NCI-H82 treated with DMSO at 0.1 percent for 48 hours (cell line): ENCODE measurements at regions not wholly inside any gene's neighbourhood (a gene's known extent, or its start where the extent isn't known, plus 50 kb on each side); places are given as distances from the start of the nearest gene placed in this dataset.
"Not testable (repeated sequence)": the region's sequence is repeated elsewhere in the genome, so short reads cannot be mapped to it uniquely, and the experiment has no call there.

Source experiments
- DNase-seq: peaks from one replicate; lab custom pipeline; 2025; ENCODE audit not compliant: unreplicated experiment; lab: John Stamatoyannopoulos, UW

- not testable (repeated sequence) for DNase-seq
These were observed 1263.2 kb downstream of the REEP3 start for GRCh38 chr10:64784451-64784850.

- DNase-seq, result no peak
These were observed 1264.6 kb downstream of the REEP3 start for GRCh38 chr10:64785816-64786215.

- DNase-seq, result no peak
These were observed 1265.8 kb downstream of the REEP3 start for GRCh38 chr10:64786989-64787388.

GRCh38 chr10:64795847-64796246 lies 1274.6 kb downstream of the REEP3 start:
- DNase-seq, result no peak

GRCh38 chr10:64798297-64798696 lies 1277.1 kb downstream of the REEP3 start:
- peak; percentile 37 for DNase-seq

- DNase-seq, result not testable (repeated sequence)
These were observed 1287.0 kb downstream of the REEP3 start for GRCh38 chr10:64808233-64808632.

- DNase-seq, result not testable (repeated sequence)
These were observed 1288.8 kb downstream of the REEP3 start for GRCh38 chr10:64810046-64810445.

GRCh38 chr10:64813391-64813790 lies 1292.2 kb downstream of the REEP3 start:
- DNase-seq, result no peak

- DNase-seq, result no peak
These were observed 1293.0 kb downstream of the REEP3 start for GRCh38 chr10:64814201-64814600.

GRCh38 chr10:64829888-64830412 lies 1308.7 kb downstream of the REEP3 start:
- no peak for DNase-seq

GRCh38 chr10:64830869-64831268 lies 1309.7 kb downstream of the REEP3 start:
- DNase-seq, result no peak

- no peak for DNase-seq
These were observed 1319.1 kb downstream of the REEP3 start for GRCh38 chr10:64840341-64840740.

GRCh38 chr10:64846700-64847099 lies 1325.5 kb downstream of the REEP3 start:
- no peak for DNase-seq

GRCh38 chr10:64855941-64856340 lies 1334.7 kb downstream of the REEP3 start:
- no peak for DNase-seq

- no peak for DNase-seq
These were observed 1338.7 kb downstream of the REEP3 start for GRCh38 chr10:64859911-64860310.

GRCh38 chr10:64863836-64864235 lies 1342.6 kb downstream of the REEP3 start:
- DNase-seq, result no peak

GRCh38 chr10:64867501-64867962 lies 1346.3 kb downstream of the REEP3 start:
- no peak for DNase-seq

- no peak for DNase-seq
These were observed 1351.9 kb downstream of the REEP3 start for GRCh38 chr10:64873088-64873487.

GRCh38 chr10:64873959-64874358 lies 1352.8 kb downstream of the REEP3 start:
- DNase-seq, result no peak

- no peak for DNase-seq
These were observed 1359.3 kb downstream of the REEP3 start for GRCh38 chr10:64880546-64880945.

GRCh38 chr10:64881257-64881656 lies 1360.1 kb downstream of the REEP3 start:
- no peak for DNase-seq

- DNase-seq, result no peak
These were observed 1375.4 kb downstream of the REEP3 start for GRCh38 chr10:64896582-64896981.

- DNase-seq, result not testable (repeated sequence)
These were observed 1385.1 kb downstream of the REEP3 start for GRCh38 chr10:64906311-64906710.
